Fibroblast of pulmonary artery (primary cell): ENCODE measurements at regions not wholly inside any gene's neighbourhood (a gene's known extent, or its start where the extent isn't known, plus 50 kb on each side); places are given as distances from the start of the nearest gene placed in this dataset.
A peak's percentile ranks its signal among the peaks of the same experiment; 100 is the strongest.

Experiments used
- DNase-seq: peaks from one replicate; pipeline ENCODE4 v3.0.0-alpha.2; 2010; ENCODE audit warnings: low read depth
- H3K4me3 ChIP-seq: replicated peaks from 2 replicates; pipeline ENCODE4 v1.5.1; 2011; ENCODE audit warnings: low read depth, mild to moderate bottlenecking, control low read depth, low read length, moderate library complexity
- TF ChIP-seq, protein P1 (sequence below): IDR thresholded peaks from 2 replicates; pipeline ENCODE4 v1.5.1; 2011; ENCODE audit warnings: mild to moderate bottlenecking, control low read depth, low read length, inconsistent platforms; ENCODE audit errors: missing control alignments

DNA sequence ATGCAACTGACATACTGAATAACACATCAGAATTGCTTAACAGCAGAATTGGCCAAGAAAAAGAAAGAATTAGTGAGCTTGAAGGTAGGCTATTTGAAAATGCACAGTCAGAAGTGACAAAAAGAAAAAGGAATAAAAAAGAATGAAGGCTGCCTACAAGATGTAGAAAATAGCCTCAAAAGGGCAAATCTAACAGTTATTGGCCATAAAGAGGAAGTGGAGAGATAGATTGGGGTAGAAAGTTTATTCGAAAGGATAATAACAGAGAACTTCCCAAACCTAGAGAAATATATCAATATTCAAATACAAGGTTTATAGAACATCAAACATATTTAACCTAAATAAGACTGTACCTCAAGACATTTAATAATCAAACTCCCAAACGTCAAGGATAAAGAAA lies 67.5 kb downstream of the ATP6V1G3 start:
- TF ChIP-seq, protein P1, sequence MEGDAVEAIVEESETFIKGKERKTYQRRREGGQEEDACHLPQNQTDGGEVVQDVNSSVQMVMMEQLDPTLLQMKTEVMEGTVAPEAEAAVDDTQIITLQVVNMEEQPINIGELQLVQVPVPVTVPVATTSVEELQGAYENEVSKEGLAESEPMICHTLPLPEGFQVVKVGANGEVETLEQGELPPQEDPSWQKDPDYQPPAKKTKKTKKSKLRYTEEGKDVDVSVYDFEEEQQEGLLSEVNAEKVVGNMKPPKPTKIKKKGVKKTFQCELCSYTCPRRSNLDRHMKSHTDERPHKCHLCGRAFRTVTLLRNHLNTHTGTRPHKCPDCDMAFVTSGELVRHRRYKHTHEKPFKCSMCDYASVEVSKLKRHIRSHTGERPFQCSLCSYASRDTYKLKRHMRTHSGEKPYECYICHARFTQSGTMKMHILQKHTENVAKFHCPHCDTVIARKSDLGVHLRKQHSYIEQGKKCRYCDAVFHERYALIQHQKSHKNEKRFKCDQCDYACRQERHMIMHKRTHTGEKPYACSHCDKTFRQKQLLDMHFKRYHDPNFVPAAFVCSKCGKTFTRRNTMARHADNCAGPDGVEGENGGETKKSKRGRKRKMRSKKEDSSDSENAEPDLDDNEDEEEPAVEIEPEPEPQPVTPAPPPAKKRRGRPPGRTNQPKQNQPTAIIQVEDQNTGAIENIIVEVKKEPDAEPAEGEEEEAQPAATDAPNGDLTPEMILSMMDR = no peak
- no peak overlapping the region for H3K4me3 ChIP-seq
- DNase-seq = no peak

- DNase-seq = no peak
- TF ChIP-seq, protein P1 = no peak
- H3K4me3 ChIP-seq = no peak overlapping the region
Measured at GRCh38 chr1:198472119-198472518, 68.4 kb downstream of the ATP6V1G3 start.

- TF ChIP-seq, protein P1 = no peak
- H3K4me3 ChIP-seq = no peak overlapping the region
- no peak for DNase-seq
Measured at GRCh38 chr1:198467907-198468306, 72.6 kb downstream of the ATP6V1G3 start.

DNA sequence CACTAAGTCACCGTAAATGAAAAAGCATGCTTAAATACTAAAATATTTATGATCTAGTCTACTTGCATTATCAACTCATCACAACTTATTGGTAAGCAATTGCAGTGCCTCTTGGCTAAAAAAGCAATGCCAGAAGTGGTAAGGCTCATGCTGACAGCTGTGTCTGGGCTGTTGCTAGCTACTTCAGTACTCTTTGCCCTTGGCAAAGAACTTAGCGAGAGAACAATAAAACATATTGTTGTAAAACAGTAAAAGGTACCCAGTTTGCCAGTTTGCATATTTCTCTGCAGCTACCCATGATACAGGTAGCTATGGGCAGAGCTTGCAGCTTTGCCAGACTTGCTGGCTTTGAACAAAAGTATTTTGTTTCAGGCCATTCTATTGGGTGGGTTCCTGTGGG lies 73.1 kb downstream of the ATP6V1G3 start:
- TF ChIP-seq, protein P1 = no peak
- DNase-seq = no peak
- no peak overlapping the region for H3K4me3 ChIP-seq

DNA sequence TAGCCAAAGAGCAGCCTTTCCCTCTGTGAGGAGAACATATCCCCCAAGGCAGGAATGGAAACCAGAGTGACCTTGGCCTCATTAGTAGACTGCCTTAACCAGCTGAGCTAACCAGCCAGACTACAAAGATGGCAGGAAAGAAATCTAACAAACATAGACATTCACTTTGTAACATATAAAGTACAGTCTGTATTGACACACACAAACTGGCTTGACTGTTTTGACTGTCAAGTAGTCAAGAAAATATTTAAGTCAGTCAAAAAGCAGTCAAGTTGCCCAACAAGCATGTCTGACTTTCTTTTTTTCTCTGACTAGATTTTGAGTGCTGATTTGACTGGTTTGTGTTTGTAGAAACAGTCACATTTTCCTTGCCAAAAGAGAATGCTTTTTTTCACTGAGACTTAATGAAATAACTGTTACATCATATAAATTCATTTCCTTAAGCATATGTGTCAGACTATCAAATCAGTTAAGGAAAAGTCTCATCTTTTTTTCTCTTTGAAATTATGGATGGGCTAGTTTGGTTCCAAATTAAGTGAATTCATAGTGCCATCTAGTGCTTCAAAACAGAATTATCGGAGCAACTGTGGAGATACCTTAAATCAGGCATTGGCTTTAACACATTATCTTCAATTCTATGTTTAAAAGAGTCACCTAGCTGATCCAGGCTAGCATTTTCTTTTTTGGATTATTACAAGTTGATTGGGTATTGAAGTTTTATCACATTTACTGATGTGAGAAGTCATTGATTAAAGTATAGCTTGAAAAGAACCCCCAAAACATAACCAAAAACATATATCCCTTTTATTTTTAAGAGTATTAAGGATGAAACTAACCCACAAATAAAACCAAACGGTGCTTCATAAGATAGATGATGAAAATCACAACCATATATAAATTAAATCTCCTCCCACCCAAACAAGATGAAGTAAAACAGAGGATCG lies 75.0 kb downstream of the ATP6V1G3 start:
- peak; percentile 80 for DNase-seq
- no peak overlapping the region for H3K4me3 ChIP-seq
- TF ChIP-seq, protein P1 = peak; percentile 66

GRCh38 chr1:198463709-198464108 lies 76.8 kb downstream of the ATP6V1G3 start:
- DNase-seq = no peak
- TF ChIP-seq, protein P1 = no peak
- H3K4me3 ChIP-seq = no peak overlapping the region
